GM23338 (cell line): ENCODE measurements at regions not wholly inside any gene's neighbourhood (a gene's known extent, or its start where the extent isn't known, plus 50 kb on each side); places are given as distances from the start of the nearest gene placed in this dataset.

ENCODE experiments used
- ATAC-seq: fragments of 200-7000 bp; cut with Tn5 transposase; 3 replicates; pipeline ENCODE4 v1.9.1; 2020
- DNase-seq: peaks from one replicate; pipeline ENCODE4 v3.0.0-alpha.2; 2015; ENCODE audit warnings: low spot score
- H2AFZ ChIP-seq: fragments of 200-600 bp; sonication (generic); 2 replicates; pipeline ENCODE4 v1.8.0; 2016; ENCODE audit warnings: antibody characterized with exemption, mild to moderate bottlenecking, moderate library complexity
- H3F3A ChIP-seq: fragments of 200-600 bp; sonication (generic); replicated peaks from 2 replicates; pipeline ENCODE4 v1.8.0; 2017; ENCODE audit warnings: antibody characterized with exemption, mixed run types, low read depth
- H3K27ac ChIP-seq: fragments of 200-600 bp; sonication (generic); 2 replicates; pipeline ENCODE4 v1.6.1; 2016; ENCODE audit warnings: low read depth
- H3K27me3 ChIP-seq: fragments of 200-600 bp; sonication (generic); 2 replicates; pipeline ENCODE4 v1.8.0; 2016; ENCODE audit warnings: mild to moderate bottlenecking, mixed run types, moderate library complexity; ENCODE audit not compliant: insufficient read depth
- H3K36me3 ChIP-seq: fragments of 200-600 bp; sonication (generic); 2 replicates; pipeline ENCODE4 v1.8.0; 2016; ENCODE audit warnings: mild to moderate bottlenecking; ENCODE audit not compliant: insufficient read depth
- H3K4me1 ChIP-seq: fragments of 200-600 bp; sonication (generic); 2 replicates; pipeline ENCODE4 v1.8.0; 2016; ENCODE audit warnings: mild to moderate bottlenecking, moderate library complexity; ENCODE audit not compliant: insufficient read depth
- H3K4me2 ChIP-seq: fragments of 200-600 bp; sonication (generic); 2 replicates; pipeline ENCODE4 v1.7.1; 2017; ENCODE audit warnings: mixed run types
- H3K4me3 ChIP-seq: fragments of 200-600 bp; sonication (generic); 2 replicates; pipeline ENCODE4 v1.6.1; 2016; ENCODE audit warnings: mixed run types
- H3K79me2 ChIP-seq: fragments of 200-600 bp; sonication (generic); replicated peaks from 2 replicates; pipeline ENCODE4 v1.8.0; 2017; ENCODE audit warnings: mild to moderate bottlenecking; ENCODE audit not compliant: insufficient read depth
- H3K9me2 ChIP-seq: fragments of 200-600 bp; sonication (generic); 2 replicates; pipeline ENCODE4 v1.8.0; 2017; ENCODE audit not compliant: insufficient read depth
- H4K20me1 ChIP-seq: fragments of 200-600 bp; sonication (generic); replicated peaks from 2 replicates; pipeline ENCODE4 v1.8.0; 2017; ENCODE audit warnings: mild to moderate bottlenecking; ENCODE audit not compliant: insufficient read depth
- H3K27ac Mint-ChIP-seq: 2 replicates; pipeline ENCODE4 v1.8.0; 2020; ENCODE audit warnings: inconsistent platforms, mild to moderate bottlenecking, moderate library complexity, mixed read lengths
- H3K27me3 Mint-ChIP-seq: 3 replicates; pipeline ENCODE4 v1.8.0; 2022; ENCODE audit warnings: low read depth, mild to moderate bottlenecking, moderate library complexity, mixed read lengths, inconsistent platforms; ENCODE audit not compliant: insufficient read depth, poor library complexity
- H3K36me3 Mint-ChIP-seq: 3 replicates; pipeline ENCODE4 v1.8.0; 2021; ENCODE audit warnings: low read depth, mild to moderate bottlenecking, inconsistent platforms, moderate library complexity, mixed read lengths
- H3K4me1 Mint-ChIP-seq: 3 replicates; pipeline ENCODE4 v1.8.0; 2020; ENCODE audit warnings: mild to moderate bottlenecking, inconsistent platforms, mixed read lengths
- H3K4me3 Mint-ChIP-seq: 3 replicates; pipeline ENCODE4 v1.8.0; 2021; ENCODE audit warnings: moderate library complexity, mild to moderate bottlenecking, inconsistent platforms, mixed read lengths
- H3K9me3 Mint-ChIP-seq: 3 replicates; pipeline ENCODE4 v1.8.0; 2020; ENCODE audit warnings: moderate library complexity, mild to moderate bottlenecking, inconsistent platforms, mixed read lengths
- CREB1 ChIP-seq: fragments of 250-450 bp; sonication (Bioruptor Pico); IDR thresholded peaks from 2 replicates; pipeline ENCODE4 v1.5.0; 2020; ENCODE audit warnings: low read depth, mild to moderate bottlenecking, moderate library complexity
- EZH2 ChIP-seq: fragments of 200-600 bp; sonication (generic); IDR thresholded peaks from one replicate; pipeline ENCODE4 v1.8.0; 2017; ENCODE audit warnings: antibody characterized with exemption, mild to moderate bottlenecking, low read depth; ENCODE audit not compliant: unreplicated experiment
- EZH2phosphoT487 ChIP-seq: fragments of 200-600 bp; sonication (generic); IDR thresholded peaks from one replicate; pipeline ENCODE4 v1.8.1; 2018; ENCODE audit warnings: antibody characterized with exemption; ENCODE audit not compliant: unreplicated experiment
- JUNB ChIP-seq: IDR thresholded peaks from one replicate; pipeline ENCODE4 v1.6.1; 2016; ENCODE audit warnings: antibody characterized with exemption; ENCODE audit not compliant: unreplicated experiment
- NANOG ChIP-seq: IDR thresholded peaks from 2 replicates; pipeline ENCODE4 v1.6.1; 2016; ENCODE audit warnings: antibody characterized with exemption, borderline replicate concordance
- POLR2AphosphoS5 ChIP-seq: IDR thresholded peaks from 2 replicates; pipeline ENCODE4 v1.6.1; 2016; ENCODE audit warnings: antibody characterized with exemption, low read depth
- STAT1 ChIP-seq: IDR thresholded peaks from one replicate; pipeline ENCODE4 v1.6.1; 2016; ENCODE audit warnings: antibody characterized with exemption; ENCODE audit not compliant: unreplicated experiment
- ZNF114 ChIP-seq: fragments of 250-450 bp; sonication (Bioruptor Pico); IDR thresholded peaks from 2 replicates; pipeline ENCODE4 v1.5.0; 2020; ENCODE audit warnings: mild to moderate bottlenecking, moderate library complexity
- ZNF331 ChIP-seq: fragments of 250-450 bp; sonication (Bioruptor Pico); IDR thresholded peaks from 2 replicates; pipeline ENCODE4 v1.5.0; 2020; ENCODE audit warnings: low read depth, mild to moderate bottlenecking, moderate library complexity
- ZNF462 ChIP-seq: fragments of 250-450 bp; sonication (Bioruptor Pico); IDR thresholded peaks from 2 replicates; pipeline ENCODE4 v1.5.0; 2020; ENCODE audit warnings: mild to moderate bottlenecking, moderate library complexity
- TF ChIP-seq, protein P1 (sequence below): IDR thresholded peaks from 2 replicates; pipeline ENCODE4 v1.6.1; 2016; ENCODE audit warnings: antibody characterized with exemption
- TF ChIP-seq, protein P2 (sequence below): IDR thresholded peaks from one replicate; pipeline ENCODE4 v1.6.1; 2018; ENCODE audit warnings: antibody characterized with exemption; ENCODE audit not compliant: unreplicated experiment
- TF ChIP-seq, protein P3 (sequence below), 2 experiments: fragments of 200-600 bp in 1 of 2; sonication (generic) in 1 of 2; conservative IDR thresholded peaks; 2 replicates each; pipeline versions ENCODE4 v1.5.1 to v1.6.1; 2016 to 2017; ENCODE audit warnings: antibody characterized with exemption in 2 of 2, low read depth in 2 of 2, mild to moderate bottlenecking in 2 of 2, moderate library complexity in 1 of 2

GRCh38 chr15:31503256-31503655, 176.6 kb downstream of the KLF13 start:
- H3K36me3 ChIP-seq, result no peaks in the 10 kb centered on the region
- Mint-ChIP-seq H3K9me3 (no peaks in the 10 kb centered on the region), H3K27me3 (peaks cover 5% of the 10 kb centered on the region), H3K4me1 (peaks cover 2% of the 10 kb centered on the region; the same call in 2 of the 3 replicates), H3K36me3 (no peaks in the 10 kb centered on the region), H3K4me3 (no peak overlapping the region), H3K27ac (no peak overlapping the region)
- no peaks in the 10 kb centered on the region for H4K20me1 ChIP-seq
- H3K4me1 ChIP-seq, result no peaks in the 10 kb centered on the region
- TF ChIP-seq EZH2 (no peak), ZNF331 (CRISPR knock-in tag) (no peak), JUNB (no peak), CREB1 (CRISPR knock-in tag) (no peak), NANOG (no peak), POLR2AphosphoS5 (no peak), EZH2phosphoT487 (no peak), STAT1 (no peak), ZNF462 (CRISPR knock-in tag) (no peak), ZNF114 (CRISPR knock-in tag) (no peak)
- TF ChIP-seq, protein P1, sequence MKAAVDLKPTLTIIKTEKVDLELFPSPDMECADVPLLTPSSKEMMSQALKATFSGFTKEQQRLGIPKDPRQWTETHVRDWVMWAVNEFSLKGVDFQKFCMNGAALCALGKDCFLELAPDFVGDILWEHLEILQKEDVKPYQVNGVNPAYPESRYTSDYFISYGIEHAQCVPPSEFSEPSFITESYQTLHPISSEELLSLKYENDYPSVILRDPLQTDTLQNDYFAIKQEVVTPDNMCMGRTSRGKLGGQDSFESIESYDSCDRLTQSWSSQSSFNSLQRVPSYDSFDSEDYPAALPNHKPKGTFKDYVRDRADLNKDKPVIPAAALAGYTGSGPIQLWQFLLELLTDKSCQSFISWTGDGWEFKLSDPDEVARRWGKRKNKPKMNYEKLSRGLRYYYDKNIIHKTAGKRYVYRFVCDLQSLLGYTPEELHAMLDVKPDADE, result no peak
- TF ChIP-seq, protein P2, sequence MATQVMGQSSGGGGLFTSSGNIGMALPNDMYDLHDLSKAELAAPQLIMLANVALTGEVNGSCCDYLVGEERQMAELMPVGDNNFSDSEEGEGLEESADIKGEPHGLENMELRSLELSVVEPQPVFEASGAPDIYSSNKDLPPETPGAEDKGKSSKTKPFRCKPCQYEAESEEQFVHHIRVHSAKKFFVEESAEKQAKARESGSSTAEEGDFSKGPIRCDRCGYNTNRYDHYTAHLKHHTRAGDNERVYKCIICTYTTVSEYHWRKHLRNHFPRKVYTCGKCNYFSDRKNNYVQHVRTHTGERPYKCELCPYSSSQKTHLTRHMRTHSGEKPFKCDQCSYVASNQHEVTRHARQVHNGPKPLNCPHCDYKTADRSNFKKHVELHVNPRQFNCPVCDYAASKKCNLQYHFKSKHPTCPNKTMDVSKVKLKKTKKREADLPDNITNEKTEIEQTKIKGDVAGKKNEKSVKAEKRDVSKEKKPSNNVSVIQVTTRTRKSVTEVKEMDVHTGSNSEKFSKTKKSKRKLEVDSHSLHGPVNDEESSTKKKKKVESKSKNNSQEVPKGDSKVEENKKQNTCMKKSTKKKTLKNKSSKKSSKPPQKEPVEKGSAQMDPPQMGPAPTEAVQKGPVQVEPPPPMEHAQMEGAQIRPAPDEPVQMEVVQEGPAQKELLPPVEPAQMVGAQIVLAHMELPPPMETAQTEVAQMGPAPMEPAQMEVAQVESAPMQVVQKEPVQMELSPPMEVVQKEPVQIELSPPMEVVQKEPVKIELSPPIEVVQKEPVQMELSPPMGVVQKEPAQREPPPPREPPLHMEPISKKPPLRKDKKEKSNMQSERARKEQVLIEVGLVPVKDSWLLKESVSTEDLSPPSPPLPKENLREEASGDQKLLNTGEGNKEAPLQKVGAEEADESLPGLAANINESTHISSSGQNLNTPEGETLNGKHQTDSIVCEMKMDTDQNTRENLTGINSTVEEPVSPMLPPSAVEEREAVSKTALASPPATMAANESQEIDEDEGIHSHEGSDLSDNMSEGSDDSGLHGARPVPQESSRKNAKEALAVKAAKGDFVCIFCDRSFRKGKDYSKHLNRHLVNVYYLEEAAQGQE, result no peak
- TF ChIP-seq, protein P3, sequence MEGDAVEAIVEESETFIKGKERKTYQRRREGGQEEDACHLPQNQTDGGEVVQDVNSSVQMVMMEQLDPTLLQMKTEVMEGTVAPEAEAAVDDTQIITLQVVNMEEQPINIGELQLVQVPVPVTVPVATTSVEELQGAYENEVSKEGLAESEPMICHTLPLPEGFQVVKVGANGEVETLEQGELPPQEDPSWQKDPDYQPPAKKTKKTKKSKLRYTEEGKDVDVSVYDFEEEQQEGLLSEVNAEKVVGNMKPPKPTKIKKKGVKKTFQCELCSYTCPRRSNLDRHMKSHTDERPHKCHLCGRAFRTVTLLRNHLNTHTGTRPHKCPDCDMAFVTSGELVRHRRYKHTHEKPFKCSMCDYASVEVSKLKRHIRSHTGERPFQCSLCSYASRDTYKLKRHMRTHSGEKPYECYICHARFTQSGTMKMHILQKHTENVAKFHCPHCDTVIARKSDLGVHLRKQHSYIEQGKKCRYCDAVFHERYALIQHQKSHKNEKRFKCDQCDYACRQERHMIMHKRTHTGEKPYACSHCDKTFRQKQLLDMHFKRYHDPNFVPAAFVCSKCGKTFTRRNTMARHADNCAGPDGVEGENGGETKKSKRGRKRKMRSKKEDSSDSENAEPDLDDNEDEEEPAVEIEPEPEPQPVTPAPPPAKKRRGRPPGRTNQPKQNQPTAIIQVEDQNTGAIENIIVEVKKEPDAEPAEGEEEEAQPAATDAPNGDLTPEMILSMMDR (conservative IDR thresholded peaks at IDR 0.05; ENCODE audit: low read depth in 2 of 2), result no peak
- no peaks in the 10 kb centered on the region for H3K9me2 ChIP-seq
- no peak overlapping the region for H3K4me2 ChIP-seq
- H3F3A ChIP-seq, result no peaks in the 10 kb centered on the region
- ATAC-seq (no peak), DNase-seq (no peak)
- H3K27ac ChIP-seq, result no peak overlapping the region
- H3K27me3 ChIP-seq, result no peaks in the 10 kb centered on the region
- no peak overlapping the region for H2AFZ ChIP-seq
- no peaks in the 10 kb centered on the region for H3K79me2 ChIP-seq
- no peak overlapping the region for H3K4me3 ChIP-seq
